ENCODE measurements at regions not wholly inside any gene's neighbourhood (a gene's known extent, or its start where the extent isn't known, plus 50 kb on each side); places are given as distances from the start of the nearest gene placed in this dataset.
"Not testable (repeated sequence)": the region's sequence is repeated elsewhere in the genome, so short reads cannot be mapped to it uniquely, and the experiment has no call there.

- H3K4me3 ChIP-seq (ENCODE audit: low read depth, low read length): no peak overlapping the region
- H3K4me1 ChIP-seq (ENCODE audit: control insufficient read depth, insufficient read depth, low read length): no peaks in the 10 kb centered on the region
- H3K27me3 ChIP-seq (ENCODE audit: control insufficient read depth, insufficient read depth, low read length): no peaks in the 10 kb centered on the region
- no peak overlapping the region for H3K27ac ChIP-seq (ENCODE audit: low read depth, low read length)
- no peaks in the 10 kb centered on the region for H3K9me3 ChIP-seq (ENCODE audit: control insufficient read depth, insufficient read depth, low read length)
- DNase-seq (ENCODE audit: low read depth in 4 of 6, low spot score in 6 of 6): no peak
- no peaks in the 10 kb centered on the region for H3K36me3 ChIP-seq (ENCODE audit: control insufficient read depth, insufficient read depth, low read length)
- WGBS (ENCODE audit: insufficient coverage): 82% methylated on average over 2 of the region's 3 CpGs
Observed at GRCh38 chr2:105536175-105536574, 137.3 kb upstream of the FHL2 start.

GRCh38 chr2:105529258-105529657, 130.4 kb upstream of the FHL2 start:
- DNase-seq (ENCODE audit: low read depth in 4 of 6, low spot score in 6 of 6); H3K9me3 ChIP-seq (ENCODE audit: control insufficient read depth, insufficient read depth, low read length); H3K27me3 ChIP-seq (ENCODE audit: control insufficient read depth, insufficient read depth, low read length); H3K4me3 ChIP-seq (ENCODE audit: low read depth, low read length); H3K27ac ChIP-seq (ENCODE audit: low read depth, low read length); H3K4me1 ChIP-seq (ENCODE audit: control insufficient read depth, insufficient read depth, low read length); H3K36me3 ChIP-seq (ENCODE audit: control insufficient read depth, insufficient read depth, low read length): not testable (repeated sequence)

DNA sequence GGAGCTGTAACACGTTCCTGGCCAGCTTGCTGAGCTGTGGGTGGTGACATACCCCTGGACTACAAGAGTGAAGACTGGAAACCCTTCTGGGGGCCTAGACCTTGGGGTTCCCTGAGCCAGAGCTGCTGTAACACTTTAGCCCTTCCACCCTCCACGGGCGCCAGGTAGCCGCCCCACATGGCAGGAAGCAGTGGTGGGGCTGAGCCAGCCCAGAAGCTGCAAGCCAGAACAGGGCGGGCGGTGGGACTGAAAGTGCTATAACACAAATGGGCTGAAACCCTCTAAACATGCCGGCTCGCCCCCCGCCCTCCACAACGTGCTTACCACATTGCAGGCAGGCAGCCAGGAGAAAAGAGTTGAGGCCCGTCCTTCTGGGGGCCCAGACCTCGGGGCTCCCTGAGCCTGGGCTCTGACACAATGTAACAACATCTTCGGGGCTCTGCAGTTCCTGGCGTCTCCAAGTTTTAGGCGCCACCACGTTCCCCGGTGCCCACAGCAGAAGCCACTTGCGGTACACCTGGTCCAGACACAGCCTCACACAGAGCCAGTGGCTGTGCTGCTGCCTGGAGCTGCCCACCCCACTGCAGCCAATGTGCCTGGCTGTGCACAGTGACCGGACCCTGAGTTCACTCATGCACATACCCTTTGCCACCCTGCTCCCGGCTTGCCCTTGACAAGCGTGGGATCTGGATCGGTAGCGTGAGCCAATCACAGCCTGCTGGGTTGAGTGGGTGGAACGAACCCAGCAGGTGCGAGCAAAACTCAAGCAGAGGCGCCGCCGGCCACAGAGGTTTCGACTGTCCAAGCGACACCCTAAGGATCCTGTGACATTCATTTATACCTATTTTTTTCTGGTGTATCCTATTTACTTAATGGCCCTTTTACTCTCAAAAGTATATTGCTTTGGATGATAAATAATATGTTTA, 127.4 kb upstream of the FHL2 start:
- Histone ChIP-seq H3K4me1 (ENCODE audit: control insufficient read depth, insufficient read depth, low read length) (no peaks in the 10 kb centered on the region), H3K36me3 (ENCODE audit: control insufficient read depth, insufficient read depth, low read length) (no peaks in the 10 kb centered on the region), H3K4me3 (ENCODE audit: low read depth, low read length) (no peak overlapping the region), H3K27ac (ENCODE audit: low read depth, low read length) (no peak overlapping the region), H3K27me3 (ENCODE audit: control insufficient read depth, insufficient read depth, low read length) (no peaks in the 10 kb centered on the region), H3K9me3 (ENCODE audit: control insufficient read depth, insufficient read depth, low read length) (no peaks in the 10 kb centered on the region)
- DNase-seq (ENCODE audit: low read depth in 4 of 6, low spot score in 6 of 6): no peak
- whole genome bisulfite sequencing (ENCODE audit: insufficient coverage): 80% methylated on average over 24 of the region's 30 CpGs

GRCh38 chr2:105525201-105525600, 126.3 kb upstream of the FHL2 start:
- H3K27ac ChIP-seq (ENCODE audit: low read depth, low read length): no peak overlapping the region
- H3K36me3 ChIP-seq (ENCODE audit: control insufficient read depth, insufficient read depth, low read length): no peaks in the 10 kb centered on the region
- H3K4me1 ChIP-seq (ENCODE audit: control insufficient read depth, insufficient read depth, low read length): no peaks in the 10 kb centered on the region
- WGBS (ENCODE audit: insufficient coverage): 100% methylated on average over 6 of the region's 6 CpGs
- H3K27me3 ChIP-seq (ENCODE audit: control insufficient read depth, insufficient read depth, low read length): no peaks in the 10 kb centered on the region
- H3K4me3 ChIP-seq (ENCODE audit: low read depth, low read length): no peak overlapping the region
- H3K9me3 ChIP-seq (ENCODE audit: control insufficient read depth, insufficient read depth, low read length): no peaks in the 10 kb centered on the region
- DNase-seq (ENCODE audit: low read depth in 4 of 6, low spot score in 6 of 6): no peak

- DNase-seq (ENCODE audit: low read depth in 4 of 6, low spot score in 6 of 6): no peak
- H3K36me3 ChIP-seq (ENCODE audit: control insufficient read depth, insufficient read depth, low read length): no peaks in the 10 kb centered on the region
- no peaks in the 10 kb centered on the region for H3K9me3 ChIP-seq (ENCODE audit: control insufficient read depth, insufficient read depth, low read length)
- peaks cover 8% of the 10 kb centered on the region for H3K4me1 ChIP-seq (ENCODE audit: control insufficient read depth, insufficient read depth, low read length)
- no peak overlapping the region for H3K27ac ChIP-seq (ENCODE audit: low read depth, low read length)
- no peak overlapping the region for H3K4me3 ChIP-seq (ENCODE audit: low read depth, low read length)
- WGBS (ENCODE audit: insufficient coverage): 69% methylated on average over 4 of the region's 4 CpGs
- H3K27me3 ChIP-seq (ENCODE audit: control insufficient read depth, insufficient read depth, low read length): no peaks in the 10 kb centered on the region
Observed at GRCh38 chr2:105522645-105523044, 123.8 kb upstream of the FHL2 start.

- Histone ChIP-seq H3K27ac (ENCODE audit: low read depth, low read length) (no peak overlapping the region), H3K9me3 (ENCODE audit: control insufficient read depth, insufficient read depth, low read length) (no peaks in the 10 kb centered on the region), H3K4me3 (ENCODE audit: low read depth, low read length) (no peak overlapping the region), H3K36me3 (ENCODE audit: control insufficient read depth, insufficient read depth, low read length) (no peaks in the 10 kb centered on the region), H3K27me3 (ENCODE audit: control insufficient read depth, insufficient read depth, low read length) (no peaks in the 10 kb centered on the region), H3K4me1 (ENCODE audit: control insufficient read depth, insufficient read depth, low read length) (peaks cover 18% of the 10 kb centered on the region)
- 74% methylated on average over 5 of the region's 6 CpGs for WGBS (ENCODE audit: insufficient coverage)
- no peak for DNase-seq (ENCODE audit: low read depth in 4 of 6, low spot score in 6 of 6)
Observed at GRCh38 chr2:105521616-105522015, 122.8 kb upstream of the FHL2 start.

DNA sequence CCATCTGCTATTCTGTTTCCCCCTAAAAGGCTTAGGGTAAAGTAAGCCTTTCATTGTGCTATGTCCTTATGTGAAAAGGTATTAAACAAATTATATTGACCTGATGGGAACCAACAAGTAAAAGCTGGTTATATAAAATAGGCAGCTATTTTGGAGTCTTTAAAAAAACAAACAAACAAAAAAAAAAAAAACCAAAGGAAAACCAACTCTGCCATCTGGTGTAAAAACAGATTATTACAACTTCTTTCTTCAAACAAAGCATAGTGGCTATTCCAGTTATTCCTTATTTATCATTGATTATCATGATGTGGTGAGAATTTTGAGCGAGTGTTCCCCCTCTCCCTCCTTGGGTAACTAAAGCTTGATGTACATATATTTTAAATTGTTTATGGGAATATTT, 122.3 kb upstream of the FHL2 start:
- H3K27me3 ChIP-seq (ENCODE audit: control insufficient read depth, insufficient read depth, low read length): no peaks in the 10 kb centered on the region
- H3K9me3 ChIP-seq (ENCODE audit: control insufficient read depth, insufficient read depth, low read length): no peaks in the 10 kb centered on the region
- DNase-seq (ENCODE audit: low read depth in 4 of 6, low spot score in 6 of 6): peak in 4 of 6 donors; percentile 35 to 89 (median 52)
- no CpG with 5 or more reads among the region's 1 CpG for whole genome bisulfite sequencing (ENCODE audit: insufficient coverage)
- H3K4me1 ChIP-seq (ENCODE audit: control insufficient read depth, insufficient read depth, low read length): peaks cover 22% of the 10 kb centered on the region
- no peak overlapping the region for H3K27ac ChIP-seq (ENCODE audit: low read depth, low read length)
- no peaks in the 10 kb centered on the region for H3K36me3 ChIP-seq (ENCODE audit: control insufficient read depth, insufficient read depth, low read length)
- H3K4me3 ChIP-seq (ENCODE audit: low read depth, low read length): no peak overlapping the region

DNA sequence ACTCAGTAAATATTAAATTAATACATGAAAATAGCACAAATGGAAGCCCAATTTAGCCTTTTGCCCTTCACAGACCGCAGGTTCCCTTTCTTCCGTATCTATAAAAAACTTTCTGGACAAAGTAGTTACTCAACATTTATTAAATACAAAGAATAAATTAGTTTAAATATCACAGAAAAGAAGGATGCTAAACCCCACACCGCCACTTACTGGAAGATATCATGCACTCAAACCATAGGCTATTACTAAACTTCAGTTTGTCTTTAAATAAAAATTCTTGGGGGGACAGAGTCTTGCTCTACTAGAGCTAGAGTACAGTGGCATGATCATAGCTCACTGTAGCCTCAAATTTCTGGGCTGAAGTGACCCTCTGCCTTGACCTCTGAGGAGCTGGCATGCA, 120.7 kb upstream of the FHL2 start:
- DNase-seq (ENCODE audit: low read depth in 4 of 6, low spot score in 6 of 6): no peak
- Histone ChIP-seq H3K36me3 (ENCODE audit: control insufficient read depth, insufficient read depth, low read length) (no peaks in the 10 kb centered on the region), H3K9me3 (ENCODE audit: control insufficient read depth, insufficient read depth, low read length) (no peaks in the 10 kb centered on the region), H3K4me1 (ENCODE audit: control insufficient read depth, insufficient read depth, low read length) (peaks cover 29% of the 10 kb centered on the region), H3K4me3 (ENCODE audit: low read depth, low read length) (no peak overlapping the region), H3K27me3 (ENCODE audit: control insufficient read depth, insufficient read depth, low read length) (no peaks in the 10 kb centered on the region), H3K27ac (ENCODE audit: low read depth, low read length) (no peak overlapping the region)
- WGBS (ENCODE audit: insufficient coverage): no CpG with 5 or more reads among the region's 3 CpGs

DNA sequence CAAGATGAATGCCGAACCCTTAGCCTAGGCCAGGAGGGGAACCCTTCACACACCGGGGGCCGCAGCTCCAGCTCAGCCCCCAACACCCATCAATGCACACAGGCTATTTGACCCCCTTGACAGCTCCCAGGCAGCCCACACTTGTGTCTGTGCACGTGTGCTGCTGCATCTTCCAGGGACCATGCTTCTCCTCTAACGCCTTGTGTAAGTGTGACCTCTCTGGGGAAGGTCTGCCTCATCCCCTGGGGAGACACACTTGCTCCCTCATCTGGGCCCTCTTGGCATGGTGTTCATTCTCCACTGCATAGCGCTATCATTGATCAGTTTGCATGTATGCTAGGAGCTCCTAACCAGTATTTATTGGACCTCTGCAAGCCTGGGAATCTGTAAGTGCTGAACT, 120.0 kb upstream of the FHL2 start:
- no peak overlapping the region for H3K4me3 ChIP-seq (ENCODE audit: low read depth, low read length)
- no peaks in the 10 kb centered on the region for H3K9me3 ChIP-seq (ENCODE audit: control insufficient read depth, insufficient read depth, low read length)
- no peak for DNase-seq (ENCODE audit: low read depth in 4 of 6, low spot score in 6 of 6)
- H3K27ac ChIP-seq (ENCODE audit: low read depth, low read length): no peak overlapping the region
- H3K4me1 ChIP-seq (ENCODE audit: control insufficient read depth, insufficient read depth, low read length): peaks cover 29% of the 10 kb centered on the region
- WGBS (ENCODE audit: insufficient coverage): 86% methylated on average over 6 of the region's 6 CpGs
- no peaks in the 10 kb centered on the region for H3K27me3 ChIP-seq (ENCODE audit: control insufficient read depth, insufficient read depth, low read length)
- no peaks in the 10 kb centered on the region for H3K36me3 ChIP-seq (ENCODE audit: control insufficient read depth, insufficient read depth, low read length)

Data from spinal cord (tissue), 9 donors.